OCI-LY3 (cell line): ENCODE measurements at regions not wholly inside any gene's neighbourhood (a gene's known extent, or its start where the extent isn't known, plus 50 kb on each side); places are given as distances from the start of the nearest gene placed in this dataset.

Experiments
- H2AFZ ChIP-seq: fragments of 200-600, 300-600 bp; shearing (Covaris generic); 2 replicates; pipeline ENCODE4 v1.6.0; 2014; ENCODE audit warnings: antibody characterized with exemption, low read depth, low read length
- H3K27ac ChIP-seq: fragments of 200-600, 300-600 bp; sonication (generic); 2 replicates; pipeline ENCODE4 v1.5.1; 2014; ENCODE audit warnings: mild to moderate bottlenecking, low read length, moderate library complexity, mixed read lengths
- H3K27me3 ChIP-seq: fragments of 200-600, 300-600 bp; sonication (generic); 2 replicates; pipeline ENCODE4 v1.6.1; 2014; ENCODE audit warnings: low read depth, low read length, mixed read lengths
- H3K36me3 ChIP-seq: fragments of 200-600, 300-600 bp; sonication (generic); replicated peaks from 2 replicates; pipeline ENCODE3; 2014; ENCODE audit warnings: low read depth, low read length, mixed read lengths
- H3K4me1 ChIP-seq: fragments of 300-600, 200-600 bp; sonication (generic); 2 replicates; pipeline ENCODE4 v1.6.1; 2014; ENCODE audit warnings: low read length, mixed read lengths
- H3K4me2 ChIP-seq: fragments of 200-600, 300-600 bp; sonication (generic); 2 replicates; pipeline ENCODE4 v1.6.1; 2014; ENCODE audit warnings: low read length, mixed read lengths
- H3K4me3 ChIP-seq: fragments of 300-600, 200-600 bp; sonication (generic); 2 replicates; pipeline ENCODE4 v1.5.1; 2014; ENCODE audit warnings: antibody characterized with exemption, mild to moderate bottlenecking, low read length, moderate library complexity
- H3K79me2 ChIP-seq: fragments of 300-600, 200-600 bp; shearing (Covaris generic); 2 replicates; pipeline ENCODE4 v1.6.1; 2014; ENCODE audit warnings: mild to moderate bottlenecking, low read length, mixed read lengths
- H3K9ac ChIP-seq: fragments of 300-600, 200-600 bp; shearing (Covaris generic); 2 replicates; pipeline ENCODE4 v1.6.0; 2014; ENCODE audit warnings: mild to moderate bottlenecking, low read length, moderate library complexity
- H3K9me3 ChIP-seq: fragments of 200-600, 300-600 bp; shearing (Covaris generic); 2 replicates; pipeline ENCODE4 v1.6.1; 2014; ENCODE audit warnings: low read length, mixed read lengths; ENCODE audit not compliant: insufficient read depth
- H4K20me1 ChIP-seq: fragments of 200-600, 300-600 bp; sonication (generic); 2 replicates; pipeline ENCODE4 v1.6.1; 2016; ENCODE audit warnings: low read length, mixed read lengths; ENCODE audit not compliant: insufficient read depth
- CTCF ChIP-seq: fragments of 200-600, 300-600 bp; sonication (generic); IDR thresholded peaks from 2 replicates; pipeline ENCODE4 v1.5.1; 2014; ENCODE audit warnings: antibody characterized with exemption, low read length, low read depth
- EZH2phosphoT487 ChIP-seq: fragments of 200-600 bp; shearing (Covaris generic); IDR thresholded peaks from 2 replicates; pipeline ENCODE4 v1.6.1; 2018; ENCODE audit warnings: antibody characterized with exemption, mixed run types, low read depth

DNA sequence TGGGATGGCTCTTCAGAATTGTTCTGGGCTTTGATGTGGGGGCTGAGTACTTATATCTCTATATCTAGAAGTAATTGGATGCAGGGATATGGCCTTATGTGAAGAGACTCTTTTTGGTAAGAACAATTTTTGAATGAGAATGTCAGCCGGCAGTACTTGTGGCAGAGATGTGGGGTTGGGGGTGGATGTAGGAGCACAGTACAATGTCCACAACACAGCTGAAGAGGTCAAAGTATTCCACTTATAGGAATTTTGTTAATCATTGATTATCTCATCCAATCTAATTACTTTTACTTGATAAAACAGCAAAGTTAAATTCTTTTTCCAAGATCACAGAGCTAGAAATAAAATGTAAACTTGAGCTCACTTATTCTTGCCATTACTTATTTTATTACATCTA lies 391.4 kb downstream of the TEX13C start:
- peaks cover 11% of the 10 kb centered on the region for H3K4me1 ChIP-seq
- H3K36me3 ChIP-seq = no peaks in the 10 kb centered on the region
- H4K20me1 ChIP-seq = no peaks in the 10 kb centered on the region
- H3K4me3 ChIP-seq = no peak overlapping the region
- no peaks in the 10 kb centered on the region for H3K9me3 ChIP-seq
- no peak for TF ChIP-seq CTCF
- H3K79me2 ChIP-seq = no peaks in the 10 kb centered on the region
- H3K27me3 ChIP-seq = no peaks in the 10 kb centered on the region
- no peak overlapping the region for H3K4me2 ChIP-seq
- no peak overlapping the region for H3K9ac ChIP-seq
- no peak overlapping the region for H2AFZ ChIP-seq
- H3K27ac ChIP-seq = no peak overlapping the region

- no peak overlapping the region for H3K4me2 ChIP-seq
- H3K27me3 ChIP-seq = no peaks in the 10 kb centered on the region
- no peak overlapping the region for H3K4me3 ChIP-seq
- TF ChIP-seq CTCF (no peak), EZH2phosphoT487 (no peak)
- no peaks in the 10 kb centered on the region for H4K20me1 ChIP-seq
- H3K79me2 ChIP-seq = no peaks in the 10 kb centered on the region
- no peak overlapping the region for H2AFZ ChIP-seq
- H3K9me3 ChIP-seq = no peaks in the 10 kb centered on the region
- H3K9ac ChIP-seq = no peak overlapping the region
- H3K4me1 ChIP-seq = no peaks in the 10 kb centered on the region
- no peak overlapping the region for H3K27ac ChIP-seq
- H3K36me3 ChIP-seq = no peaks in the 10 kb centered on the region
These were observed 394.0 kb downstream of the TEX13C start for GRCh38 chrX:125713633-125714032.

- H3K36me3 ChIP-seq = no peaks in the 10 kb centered on the region
- no peaks in the 10 kb centered on the region for H3K27me3 ChIP-seq
- no peak for TF ChIP-seq EZH2phosphoT487
- no peak for TF ChIP-seq CTCF
These were observed 407.4 kb downstream of the TEX13C start for GRCh38 chrX:125727117-125727516.

GRCh38 chrX:125736008-125736729 lies 416.5 kb downstream of the TEX13C start:
- Histone ChIP-seq H3K9ac (no peak overlapping the region), H2AFZ (no peak overlapping the region), H4K20me1 (no peaks in the 10 kb centered on the region), H3K27me3 (no peaks in the 10 kb centered on the region), H3K4me2 (no peak overlapping the region), H3K79me2 (no peaks in the 10 kb centered on the region), H3K36me3 (no peaks in the 10 kb centered on the region), H3K4me1 (no peaks in the 10 kb centered on the region), H3K4me3 (no peak overlapping the region), H3K9me3 (no peaks in the 10 kb centered on the region; the same call in 1 of the 2 replicates), H3K27ac (no peak overlapping the region)
- TF ChIP-seq EZH2phosphoT487 (no peak), CTCF (no peak)

More at GRCh38 chrX:125727117-125727516, 407.4 kb downstream of the TEX13C start:
- no peaks in the 10 kb centered on the region for H3K9me3 ChIP-seq
- no peak overlapping the region for H2AFZ ChIP-seq
- H3K4me3 ChIP-seq = no peak overlapping the region
- no peak overlapping the region for H3K27ac ChIP-seq
- H3K79me2 ChIP-seq = no peaks in the 10 kb centered on the region
- no peaks in the 10 kb centered on the region for H3K4me1 ChIP-seq
- H4K20me1 ChIP-seq = no peaks in the 10 kb centered on the region
- no peak overlapping the region for H3K9ac ChIP-seq
- H3K4me2 ChIP-seq = no peak overlapping the region
